HCT116 (cell line): ENCODE measurements at regions not wholly inside any gene's neighbourhood (a gene's known extent, or its start where the extent isn't known, plus 50 kb on each side); places are given as distances from the start of the nearest gene placed in this dataset.

Source experiments
- ATAC-seq: fragments of 200-7000 bp; cut with Tn5 transposase; 2 replicates; pipeline ENCODE4 v1.9.1; 2020; ENCODE audit warnings: mild to moderate bottlenecking, moderate library complexity
- BruUV-seq: library from RNA; stranded (reverse); fragments of 400-500 nt; replicated peaks from 2 replicates; lab custom pipeline; 2021; lab: Mats Ljungman, UMichigan
- CTCF ChIA-PET: fragments of 300-600 bp; sonication (Branson Sonifier 250); formaldehyde crosslinking; loops from one replicate; lab custom pipeline; 2021; ENCODE audit warnings: antibody characterized with exemption; lab: Charles Lee
- POLR2A ChIA-PET: fragments of 300-600, 350-600 bp; sonication (Branson Sonifier 250); formaldehyde crosslinking; loops from one replicate; lab custom pipeline; 2021; ENCODE audit warnings: antibody characterized with exemption; lab: Charles Lee
- RAD21 ChIA-PET, 2 experiments: fragments of 300-600 bp; sonication (Branson Sonifier 250); formaldehyde crosslinking; loops; one replicate each; lab custom pipeline; 2023; ENCODE audit warnings: low total read pairs in 2 of 2; ENCODE audit not compliant: uncharacterized antibody in 2 of 2, unreplicated experiment in 2 of 2, low non-redundant PET in 1 of 2; lab: Charles Lee
- DNase-seq: peaks from one replicate; pipeline ENCODE4 v3.0.0-alpha.2; 2010; ENCODE audit warnings: low read depth, low spot score
- H2AFZ ChIP-seq: fragments of 200-600 bp; shearing (Covaris generic), sonication (generic); 2 replicates; pipeline ENCODE4 v1.6.1; 2017; ENCODE audit warnings: low read depth, mixed run types, mixed read lengths, antibody characterized with exemption, low read length; ENCODE audit not compliant: poor library complexity, severe bottlenecking
- H3K27ac ChIP-seq: 2 replicates; pipeline ENCODE4 v1.5.1; 2012; ENCODE audit warnings: low read depth, low read length
- H3K27me3 ChIP-seq: fragments of 200-600 bp; sonication (generic); 2 replicates; pipeline ENCODE4 v1.6.1; 2016; ENCODE audit warnings: mixed run types, low read length, mixed read lengths; ENCODE audit not compliant: insufficient read depth
- H3K36me3 ChIP-seq, 2 experiments: fragments of 200-500 bp in 1 of 2; fragments of 200-600 bp in 1 of 2; sonication (Bioruptor generic) in 1 of 2; sonication (generic) in 1 of 2; 2 replicates each; pipeline versions ENCODE4 v1.5.1 to v1.6.1; 2014 to 2016; ENCODE audit warnings: low read length in 2 of 2, inconsistent platforms in 1 of 2, mixed read lengths in 1 of 2, mixed run types in 1 of 2; ENCODE audit not compliant: insufficient read depth in 2 of 2, control insufficient read depth in 1 of 2
- H3K4me1 ChIP-seq, 2 experiments: fragments of 200-600 bp in 1 of 2; sonication (generic) in 1 of 2; 2 replicates each; pipeline versions ENCODE4 v1.5.1 to v1.6.1; 2012 to 2017; ENCODE audit warnings: low read length in 2 of 2, inconsistent platforms in 1 of 2, mild to moderate bottlenecking in 1 of 2, mixed read lengths in 1 of 2, mixed run types in 1 of 2, moderate library complexity in 1 of 2; ENCODE audit not compliant: insufficient read depth in 2 of 2, control insufficient read depth in 1 of 2
- H3K4me2 ChIP-seq: fragments of 200-600 bp; sonication (generic); 2 replicates; pipeline ENCODE4 v1.6.1; 2017; ENCODE audit warnings: mixed run types, low read length, mixed read lengths
- H3K4me3 ChIP-seq, 2 experiments: fragments of 200-600 bp in 1 of 2; sonication (generic) in 1 of 2; replicated peaks in 1 of 2; 2 replicates each; pipeline ENCODE4 v1.5.1; 2011 to 2016; ENCODE audit warnings: low read length in 2 of 2, control low read depth in 1 of 2, low read depth in 1 of 2, mild to moderate bottlenecking in 1 of 2, mixed read lengths in 1 of 2, mixed run types in 1 of 2
- H3K79me2 ChIP-seq: fragments of 200-600 bp; sonication (generic); 2 replicates; pipeline ENCODE4 v1.6.1; 2017; ENCODE audit warnings: mild to moderate bottlenecking, mixed run types, low read length, moderate library complexity, mixed read lengths; ENCODE audit not compliant: insufficient read depth
- H3K9ac ChIP-seq: fragments of 200-600 bp; sonication (generic); 2 replicates; pipeline ENCODE4 v1.6.1; 2016; ENCODE audit warnings: low read length, mixed read lengths
- H3K9me2 ChIP-seq: fragments of 200-600 bp; sonication (generic), shearing (Covaris generic); 2 replicates; pipeline ENCODE4 v1.6.1; 2017; ENCODE audit warnings: mixed run types, mild to moderate bottlenecking, moderate library complexity; ENCODE audit not compliant: insufficient read depth
- H3K9me3 ChIP-seq, 2 experiments: fragments of 200-500 bp in 1 of 2; fragments of 200-600 bp in 1 of 2; sonication (Bioruptor generic) in 1 of 2; sonication (generic) in 1 of 2; 2 replicates each; pipeline ENCODE4 v1.6.1; 2014 to 2017; ENCODE audit warnings: low read length in 2 of 2, mixed read lengths in 2 of 2, inconsistent platforms in 1 of 2, low read depth in 1 of 2, mild to moderate bottlenecking in 1 of 2, mixed run types in 1 of 2, moderate library complexity in 1 of 2; ENCODE audit not compliant: control insufficient read depth in 1 of 2, insufficient read depth in 1 of 2
- H4K20me1 ChIP-seq: fragments of 200-600 bp; sonication (generic), shearing (Covaris generic); 2 replicates; pipeline ENCODE4 v1.6.1; 2017; ENCODE audit warnings: mixed run types, mild to moderate bottlenecking, moderate library complexity; ENCODE audit not compliant: insufficient read depth
- EGR1 ChIP-seq: IDR thresholded peaks from 2 replicates; pipeline ENCODE4 v1.6.1; 2012; ENCODE audit warnings: low read depth
- EZH2 ChIP-seq: fragments of 200-600 bp; sonication (generic); IDR thresholded peaks from 2 replicates; pipeline ENCODE4 v1.6.1; 2017; ENCODE audit warnings: antibody characterized with exemption, mixed run types
- POLR2A ChIP-seq: IDR thresholded peaks from 2 replicates; pipeline ENCODE4 v1.7.0; 2011; ENCODE audit warnings: borderline replicate concordance; ENCODE audit not compliant: insufficient read depth, insufficient read length; ENCODE audit errors: extremely low read depth
- SIN3A ChIP-seq: IDR thresholded peaks from 2 replicates; pipeline ENCODE4 v1.6.1; 2012; ENCODE audit warnings: low read depth
- SRF ChIP-seq: IDR thresholded peaks from 2 replicates; pipeline ENCODE4 v1.6.1; 2012; ENCODE audit warnings: low read depth
- TCF7L2 ChIP-seq: IDR thresholded peaks from 2 replicates; pipeline ENCODE4 v1.7.0; 2011; ENCODE audit warnings: borderline replicate concordance, inconsistent platforms; ENCODE audit not compliant: insufficient read depth, insufficient read length; ENCODE audit errors: extremely low read depth
- YY1 ChIP-seq: IDR thresholded peaks from 2 replicates; pipeline ENCODE4 v1.6.1; 2011; ENCODE audit warnings: low read length, low read depth, moderate library complexity, mild to moderate bottlenecking; ENCODE audit not compliant: insufficient replicate concordance; ENCODE audit errors: extremely low read depth
- ZFX ChIP-seq: fragments of 450-650 bp; IDR thresholded peaks from 2 replicates; pipeline ENCODE4 v1.6.1; 2017
- intact Hi-C: fragments of 100-400 bp; cut with micrococcal nuclease; formaldehyde crosslinking; loops from 2 replicates; pipeline ENCODE4 v1.10.0; 2022
- TF ChIP-seq, protein P1 (sequence below): IDR thresholded peaks from 2 replicates; pipeline ENCODE4 v1.6.1; 2012
- TF ChIP-seq, protein P2 (sequence below): IDR thresholded peaks from 2 replicates; pipeline ENCODE4 v1.6.1; 2011; ENCODE audit warnings: mild to moderate bottlenecking, low read length, moderate library complexity; ENCODE audit not compliant: insufficient replicate concordance; ENCODE audit errors: extremely low read depth

DNA sequence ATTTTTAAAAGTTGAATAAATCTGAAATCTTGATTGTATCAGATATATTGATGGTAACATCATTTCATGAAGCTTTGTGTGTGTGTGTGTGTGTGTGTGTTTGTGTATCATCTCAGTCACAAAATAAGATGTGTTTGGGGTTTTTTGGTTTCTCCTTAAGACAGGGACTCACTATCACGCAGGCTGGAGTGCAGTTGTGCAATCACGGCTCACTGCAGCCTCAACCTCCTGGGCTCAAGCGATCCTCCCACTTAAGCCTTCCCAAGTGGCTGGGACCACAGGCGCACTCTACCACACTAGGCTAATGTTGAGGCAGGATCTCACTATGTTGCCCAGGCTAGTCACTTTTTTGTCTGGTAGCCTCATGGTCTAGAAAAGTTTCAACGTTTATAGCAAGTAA, 83.4 kb upstream of the DMRT1 start:
- no peaks in the 10 kb centered on the region for H3K36me3 ChIP-seq
- no peaks in the 10 kb centered on the region for H3K79me2 ChIP-seq
- ChIA-PET CTCF (interaction anchor here (1.1 kb wide), 1 partner anchor 368 kb away, joined by 3 read pairs; no protein-coding TSS in a partner anchor), RAD21 (no interaction called here), POLR2A (no interaction called here)
- H3K4me2 ChIP-seq: no peak overlapping the region
- no peak for ATAC-seq
- H3K9me3 ChIP-seq: no peaks in the 10 kb centered on the region
- H4K20me1 ChIP-seq: no peaks in the 10 kb centered on the region
- intact Hi-C loops: no loop called here
- no peak overlapping the region for H3K4me3 ChIP-seq
- H3K9me2 ChIP-seq: no peaks in the 10 kb centered on the region
- no peak for DNase-seq
- TF ChIP-seq POLR2A (no peak), SRF (no peak), YY1 (no peak), EGR1 (no peak), ZFX (no peak), SIN3A (no peak), EZH2 (no peak), TCF7L2 (no peak)
- TF ChIP-seq, protein P1, sequence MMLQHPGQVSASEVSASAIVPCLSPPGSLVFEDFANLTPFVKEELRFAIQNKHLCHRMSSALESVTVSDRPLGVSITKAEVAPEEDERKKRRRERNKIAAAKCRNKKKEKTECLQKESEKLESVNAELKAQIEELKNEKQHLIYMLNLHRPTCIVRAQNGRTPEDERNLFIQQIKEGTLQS: no peak
- TF ChIP-seq, protein P2, sequence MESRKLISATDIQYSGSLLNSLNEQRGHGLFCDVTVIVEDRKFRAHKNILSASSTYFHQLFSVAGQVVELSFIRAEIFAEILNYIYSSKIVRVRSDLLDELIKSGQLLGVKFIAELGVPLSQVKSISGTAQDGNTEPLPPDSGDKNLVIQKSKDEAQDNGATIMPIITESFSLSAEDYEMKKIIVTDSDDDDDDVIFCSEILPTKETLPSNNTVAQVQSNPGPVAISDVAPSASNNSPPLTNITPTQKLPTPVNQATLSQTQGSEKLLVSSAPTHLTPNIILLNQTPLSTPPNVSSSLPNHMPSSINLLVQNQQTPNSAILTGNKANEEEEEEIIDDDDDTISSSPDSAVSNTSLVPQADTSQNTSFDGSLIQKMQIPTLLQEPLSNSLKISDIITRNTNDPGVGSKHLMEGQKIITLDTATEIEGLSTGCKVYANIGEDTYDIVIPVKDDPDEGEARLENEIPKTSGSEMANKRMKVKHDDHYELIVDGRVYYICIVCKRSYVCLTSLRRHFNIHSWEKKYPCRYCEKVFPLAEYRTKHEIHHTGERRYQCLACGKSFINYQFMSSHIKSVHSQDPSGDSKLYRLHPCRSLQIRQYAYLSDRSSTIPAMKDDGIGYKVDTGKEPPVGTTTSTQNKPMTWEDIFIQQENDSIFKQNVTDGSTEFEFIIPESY: no peak
- peaks cover 8 to 18% of the 10 kb centered on the region in 2 experiments for H3K4me1 ChIP-seq
- no peak overlapping the region for H2AFZ ChIP-seq
- no peak overlapping the region for H3K27ac ChIP-seq
- no peaks in the 10 kb centered on the region for H3K27me3 ChIP-seq
- H3K9ac ChIP-seq: no peak overlapping the region
- BruUV-seq: no TSS peak
